ENCODE measurements at regions not wholly inside any gene's neighbourhood (a gene's known extent, or its start where the extent isn't known, plus 50 kb on each side); places are given as distances from the start of the nearest gene placed in this dataset.

- no peak overlapping the region for H3K4me3 ChIP-seq (ENCODE audit: low read depth, low read length)
- no peak for TF ChIP-seq CTCF (IDR thresholded peaks at IDR 0.05; ENCODE audit: insufficient read depth, low read length, missing control alignments)
- ChIA-PET CTCF (no interaction called here), POLR2A (no interaction called here)
- no peak for DNase-seq (ENCODE audit: low read depth, low spot score)
These were observed 252.2 kb upstream of the CDH20 start for GRCh38 chr18:61080954-61081528.

- POLR2A ChIA-PET: no interaction called here
- no peak for TF ChIP-seq CTCF (IDR thresholded peaks at IDR 0.05; ENCODE audit: insufficient read depth, low read length, missing control alignments)
- H3K4me3 ChIP-seq (ENCODE audit: low read depth, low read length): no peak overlapping the region
- DNase-seq (ENCODE audit: low read depth, low spot score): no peak
- CTCF ChIA-PET: interaction anchor here (0.7 kb wide), 1 partner anchor 11 kb away, joined by 4 read pairs; no protein-coding TSS in a partner anchor
These were observed 250.1 kb upstream of the CDH20 start for GRCh38 chr18:61082976-61083630.

GRCh38 chr18:61085036-61085435, 248.2 kb upstream of the CDH20 start:
- no peak for DNase-seq (ENCODE audit: low read depth, low spot score)
- POLR2A ChIA-PET: no interaction called here
- H3K4me3 ChIP-seq (ENCODE audit: low read depth, low read length): no peak overlapping the region
- CTCF ChIA-PET: no interaction called here
- no peak for TF ChIP-seq CTCF (IDR thresholded peaks at IDR 0.05; ENCODE audit: insufficient read depth, low read length, missing control alignments)

- H3K4me3 ChIP-seq (ENCODE audit: low read depth, low read length): no peak overlapping the region
- TF ChIP-seq CTCF (IDR thresholded peaks at IDR 0.05; ENCODE audit: insufficient read depth, low read length, missing control alignments): no peak
- DNase-seq (ENCODE audit: low read depth, low spot score): no peak
- ChIA-PET CTCF (interaction anchor here (1.7 to 2.4 kb wide), 2 partner anchors 19 to 416 kb away, joined by 4 to 9 read pairs; no protein-coding TSS in a partner anchor), POLR2A (no interaction called here)
These were observed 247.5 kb upstream of the CDH20 start for GRCh38 chr18:61085761-61086160.

GRCh38 chr18:61086657-61087056, 246.6 kb upstream of the CDH20 start:
- no peak overlapping the region for H3K4me3 ChIP-seq (ENCODE audit: low read depth, low read length)
- ChIA-PET CTCF (interaction anchor here (1.7 to 2.4 kb wide), 2 partner anchors 18 to 415 kb away, joined by 4 to 9 read pairs; no protein-coding TSS in a partner anchor), POLR2A (no interaction called here)
- DNase-seq (ENCODE audit: low read depth, low spot score): no peak
- no peak for TF ChIP-seq CTCF (IDR thresholded peaks at IDR 0.05; ENCODE audit: insufficient read depth, low read length, missing control alignments)

GRCh38 chr18:61091379-61091778, 241.9 kb upstream of the CDH20 start:
- no peak for TF ChIP-seq CTCF (IDR thresholded peaks at IDR 0.05; ENCODE audit: insufficient read depth, low read length, missing control alignments)
- DNase-seq (ENCODE audit: low read depth, low spot score): no peak
- ChIA-PET POLR2A (no interaction called here), CTCF (interaction anchor here (0.9 to 1.0 kb wide), 2 partner anchors 116 to 411 kb away, joined by 3 to 5 read pairs; no protein-coding TSS in a partner anchor)
- H3K4me3 ChIP-seq (ENCODE audit: low read depth, low read length): no peak overlapping the region

Measured in AG04449 (cell line).